AG10803 (cell line): ENCODE measurements at regions not wholly inside any gene's neighbourhood (a gene's known extent, or its start where the extent isn't known, plus 50 kb on each side); places are given as distances from the start of the nearest gene placed in this dataset.

ENCODE experiments used
- DNase-seq: peaks from one replicate; pipeline ENCODE4 v3.0.0; 2010; ENCODE audit warnings: low read depth
- H3K4me3 ChIP-seq: 2 replicates; pipeline ENCODE4 v1.5.1; 2011; ENCODE audit warnings: mild to moderate bottlenecking, low read length, control low read depth
- TF ChIP-seq, protein P1 (sequence below): conservative IDR thresholded peaks from 2 replicates; pipeline ENCODE4 v1.5.1; 2011; ENCODE audit warnings: mild to moderate bottlenecking, low read length, control low read depth, inconsistent platforms

- no peak for DNase-seq
- H3K4me3 ChIP-seq: no peak overlapping the region
- TF ChIP-seq, protein P1, sequence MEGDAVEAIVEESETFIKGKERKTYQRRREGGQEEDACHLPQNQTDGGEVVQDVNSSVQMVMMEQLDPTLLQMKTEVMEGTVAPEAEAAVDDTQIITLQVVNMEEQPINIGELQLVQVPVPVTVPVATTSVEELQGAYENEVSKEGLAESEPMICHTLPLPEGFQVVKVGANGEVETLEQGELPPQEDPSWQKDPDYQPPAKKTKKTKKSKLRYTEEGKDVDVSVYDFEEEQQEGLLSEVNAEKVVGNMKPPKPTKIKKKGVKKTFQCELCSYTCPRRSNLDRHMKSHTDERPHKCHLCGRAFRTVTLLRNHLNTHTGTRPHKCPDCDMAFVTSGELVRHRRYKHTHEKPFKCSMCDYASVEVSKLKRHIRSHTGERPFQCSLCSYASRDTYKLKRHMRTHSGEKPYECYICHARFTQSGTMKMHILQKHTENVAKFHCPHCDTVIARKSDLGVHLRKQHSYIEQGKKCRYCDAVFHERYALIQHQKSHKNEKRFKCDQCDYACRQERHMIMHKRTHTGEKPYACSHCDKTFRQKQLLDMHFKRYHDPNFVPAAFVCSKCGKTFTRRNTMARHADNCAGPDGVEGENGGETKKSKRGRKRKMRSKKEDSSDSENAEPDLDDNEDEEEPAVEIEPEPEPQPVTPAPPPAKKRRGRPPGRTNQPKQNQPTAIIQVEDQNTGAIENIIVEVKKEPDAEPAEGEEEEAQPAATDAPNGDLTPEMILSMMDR: no peak
These were observed 215.1 kb upstream of the CDYL start for GRCh38 chr6:4561078-4561435.

- no peak for DNase-seq
- TF ChIP-seq, protein P1: no peak
These were observed 215.8 kb upstream of the CDYL start for GRCh38 chr6:4560221-4561077.

GRCh38 chr6:4559281-4559875, 216.8 kb upstream of the CDYL start:
- DNase-seq: no peak
- TF ChIP-seq, protein P1: no peak
- no peak overlapping the region for H3K4me3 ChIP-seq

More at GRCh38 chr6:4560221-4561077, 215.8 kb upstream of the CDYL start:
- no peak overlapping the region for H3K4me3 ChIP-seq

GRCh38 chr6:4554645-4555044, 221.6 kb upstream of the CDYL start:
- TF ChIP-seq, protein P1: no peak
- no peak overlapping the region for H3K4me3 ChIP-seq
- DNase-seq: no peak

GRCh38 chr6:4553387-4553786, 222.8 kb upstream of the CDYL start:
- H3K4me3 ChIP-seq: no peak overlapping the region
- TF ChIP-seq, protein P1: no peak
- no peak for DNase-seq

GRCh38 chr6:4550227-4550597, 226.0 kb upstream of the CDYL start:
- TF ChIP-seq, protein P1: no peak
- no peak overlapping the region for H3K4me3 ChIP-seq
- no peak for DNase-seq
